Retinal pigment epithelial cell (primary cell): ENCODE measurements at regions not wholly inside any gene's neighbourhood (a gene's known extent, or its start where the extent isn't known, plus 50 kb on each side); places are given as distances from the start of the nearest gene placed in this dataset.

Source experiments
- DNase-seq: peaks from one replicate; pipeline ENCODE4 v3.0.0-alpha.2; 2010; ENCODE audit warnings: low read depth
- H3K4me3 ChIP-seq: 2 replicates; pipeline ENCODE4 v1.5.1; 2011; ENCODE audit warnings: mild to moderate bottlenecking, low read length, control low read depth, moderate library complexity
- TF ChIP-seq, protein P1 (sequence below): conservative IDR thresholded peaks from 2 replicates; pipeline ENCODE4 v1.5.1; 2011; ENCODE audit warnings: low read depth, low read length, control low read depth, inconsistent platforms

DNA sequence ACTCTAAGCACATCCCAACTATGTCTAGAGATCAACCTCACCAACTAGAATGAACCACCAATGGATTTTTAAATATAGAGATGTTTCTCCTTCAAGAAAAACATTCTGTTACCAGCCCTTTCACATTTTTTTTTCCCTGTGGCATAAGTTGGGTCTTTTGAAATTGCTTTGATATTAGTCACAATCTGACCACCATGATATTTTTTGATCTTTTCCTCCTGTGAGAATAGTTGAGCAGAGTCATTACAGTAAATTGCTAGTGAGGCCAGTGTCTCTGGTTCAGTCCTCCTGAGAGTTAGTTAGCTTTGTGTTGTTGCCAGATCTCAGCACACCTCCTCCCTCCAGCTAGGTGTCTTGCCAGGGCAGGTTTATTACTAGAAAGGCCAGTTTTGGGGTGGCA lies 79.7 kb upstream of the MYLIP start:
- DNase-seq: peak; percentile 13
- TF ChIP-seq, protein P1, sequence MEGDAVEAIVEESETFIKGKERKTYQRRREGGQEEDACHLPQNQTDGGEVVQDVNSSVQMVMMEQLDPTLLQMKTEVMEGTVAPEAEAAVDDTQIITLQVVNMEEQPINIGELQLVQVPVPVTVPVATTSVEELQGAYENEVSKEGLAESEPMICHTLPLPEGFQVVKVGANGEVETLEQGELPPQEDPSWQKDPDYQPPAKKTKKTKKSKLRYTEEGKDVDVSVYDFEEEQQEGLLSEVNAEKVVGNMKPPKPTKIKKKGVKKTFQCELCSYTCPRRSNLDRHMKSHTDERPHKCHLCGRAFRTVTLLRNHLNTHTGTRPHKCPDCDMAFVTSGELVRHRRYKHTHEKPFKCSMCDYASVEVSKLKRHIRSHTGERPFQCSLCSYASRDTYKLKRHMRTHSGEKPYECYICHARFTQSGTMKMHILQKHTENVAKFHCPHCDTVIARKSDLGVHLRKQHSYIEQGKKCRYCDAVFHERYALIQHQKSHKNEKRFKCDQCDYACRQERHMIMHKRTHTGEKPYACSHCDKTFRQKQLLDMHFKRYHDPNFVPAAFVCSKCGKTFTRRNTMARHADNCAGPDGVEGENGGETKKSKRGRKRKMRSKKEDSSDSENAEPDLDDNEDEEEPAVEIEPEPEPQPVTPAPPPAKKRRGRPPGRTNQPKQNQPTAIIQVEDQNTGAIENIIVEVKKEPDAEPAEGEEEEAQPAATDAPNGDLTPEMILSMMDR: no peak
- H3K4me3 ChIP-seq: no peak overlapping the region

DNA sequence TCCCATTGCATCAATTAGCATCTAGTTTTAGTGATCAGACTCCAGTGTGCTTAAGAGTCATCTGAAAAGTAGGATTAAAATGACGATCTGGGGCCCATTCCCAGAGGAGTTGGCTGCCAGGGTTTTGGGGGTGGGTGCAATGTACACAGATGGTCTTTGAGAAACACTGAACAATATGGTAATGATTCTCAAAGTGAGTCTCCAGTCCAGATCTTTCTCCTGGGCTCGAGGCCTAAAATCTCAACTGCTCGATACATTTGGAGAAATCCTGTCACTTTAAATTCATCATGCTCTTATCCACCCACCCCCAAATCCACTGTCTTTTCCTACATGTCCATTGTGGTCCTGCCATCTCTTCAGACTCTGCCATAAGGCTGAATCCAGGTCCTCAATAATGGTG lies 80.7 kb upstream of the MYLIP start:
- TF ChIP-seq, protein P1: no peak
- no peak overlapping the region for H3K4me3 ChIP-seq
- DNase-seq: no peak

DNA sequence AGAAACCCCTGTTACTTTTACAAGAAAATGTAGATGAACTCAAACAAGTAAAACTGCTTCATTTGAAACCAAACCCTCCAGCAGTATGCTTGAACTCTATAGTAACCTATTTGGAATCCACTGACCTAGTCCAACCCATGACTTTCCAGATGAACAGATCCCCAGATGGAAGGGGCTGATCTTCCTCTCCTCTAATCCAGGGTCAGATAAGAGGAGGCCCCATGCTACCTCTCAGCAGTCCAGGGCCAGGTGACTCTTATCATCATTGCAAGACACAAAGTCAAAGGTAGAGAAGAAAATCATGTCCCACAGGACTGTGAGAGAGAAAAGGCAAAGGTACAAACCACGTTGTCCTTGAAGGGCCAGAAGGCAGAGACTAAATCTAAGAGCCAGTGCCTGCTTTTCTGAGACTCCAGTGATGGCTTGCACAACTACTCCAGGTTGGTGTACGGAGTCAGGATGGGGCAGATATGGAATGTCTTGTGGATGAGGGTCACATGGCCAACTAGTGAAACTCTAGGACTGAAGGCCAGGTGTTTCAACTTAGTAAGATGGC lies 81.4 kb upstream of the MYLIP start:
- TF ChIP-seq, protein P1: no peak
- H3K4me3 ChIP-seq: no peak overlapping the region
- no peak for DNase-seq

DNA sequence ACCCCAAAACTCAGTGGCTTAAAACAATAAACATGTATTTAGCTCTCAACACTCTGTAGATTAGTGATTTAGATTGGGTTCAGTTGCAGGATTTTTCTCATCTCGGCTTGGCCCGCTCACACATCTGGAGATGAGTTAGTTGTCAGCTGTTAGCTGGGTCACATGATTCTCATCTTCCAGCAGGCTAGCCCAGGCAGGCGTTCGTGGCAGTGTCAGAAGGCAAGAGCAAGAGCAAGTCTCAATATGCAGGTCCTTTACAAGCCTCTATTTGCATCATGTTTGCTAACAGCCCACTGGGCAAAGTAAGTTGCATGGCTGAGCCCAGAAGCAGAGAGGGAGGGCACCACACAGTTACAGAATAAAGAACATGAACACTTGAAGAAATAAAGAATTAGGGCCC lies 83.6 kb upstream of the MYLIP start:
- H3K4me3 ChIP-seq: no peak overlapping the region
- no peak for DNase-seq
- TF ChIP-seq, protein P1: no peak

DNA sequence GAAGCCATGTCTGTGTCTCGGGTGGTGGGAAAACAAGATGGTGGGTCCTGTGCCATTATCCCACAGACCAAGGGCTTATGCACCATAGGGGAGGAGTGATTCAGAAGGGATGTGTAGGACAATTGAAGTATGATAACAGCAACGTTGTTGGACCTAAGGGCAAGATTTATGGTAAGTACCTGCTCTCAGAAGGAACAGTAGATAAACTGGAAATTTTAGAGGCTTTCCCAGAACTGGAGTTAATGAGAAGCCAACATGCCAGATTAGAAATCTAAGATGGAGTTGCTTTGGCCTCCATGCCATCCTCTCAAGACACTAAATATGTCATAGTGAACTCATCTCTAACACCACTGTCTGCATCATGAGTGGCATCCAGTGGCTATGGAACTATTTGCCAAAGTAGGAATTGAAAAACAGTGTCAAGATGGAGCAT lies 84.7 kb upstream of the MYLIP start:
- TF ChIP-seq, protein P1: no peak
- H3K4me3 ChIP-seq: no peak overlapping the region
- no peak for DNase-seq

DNA sequence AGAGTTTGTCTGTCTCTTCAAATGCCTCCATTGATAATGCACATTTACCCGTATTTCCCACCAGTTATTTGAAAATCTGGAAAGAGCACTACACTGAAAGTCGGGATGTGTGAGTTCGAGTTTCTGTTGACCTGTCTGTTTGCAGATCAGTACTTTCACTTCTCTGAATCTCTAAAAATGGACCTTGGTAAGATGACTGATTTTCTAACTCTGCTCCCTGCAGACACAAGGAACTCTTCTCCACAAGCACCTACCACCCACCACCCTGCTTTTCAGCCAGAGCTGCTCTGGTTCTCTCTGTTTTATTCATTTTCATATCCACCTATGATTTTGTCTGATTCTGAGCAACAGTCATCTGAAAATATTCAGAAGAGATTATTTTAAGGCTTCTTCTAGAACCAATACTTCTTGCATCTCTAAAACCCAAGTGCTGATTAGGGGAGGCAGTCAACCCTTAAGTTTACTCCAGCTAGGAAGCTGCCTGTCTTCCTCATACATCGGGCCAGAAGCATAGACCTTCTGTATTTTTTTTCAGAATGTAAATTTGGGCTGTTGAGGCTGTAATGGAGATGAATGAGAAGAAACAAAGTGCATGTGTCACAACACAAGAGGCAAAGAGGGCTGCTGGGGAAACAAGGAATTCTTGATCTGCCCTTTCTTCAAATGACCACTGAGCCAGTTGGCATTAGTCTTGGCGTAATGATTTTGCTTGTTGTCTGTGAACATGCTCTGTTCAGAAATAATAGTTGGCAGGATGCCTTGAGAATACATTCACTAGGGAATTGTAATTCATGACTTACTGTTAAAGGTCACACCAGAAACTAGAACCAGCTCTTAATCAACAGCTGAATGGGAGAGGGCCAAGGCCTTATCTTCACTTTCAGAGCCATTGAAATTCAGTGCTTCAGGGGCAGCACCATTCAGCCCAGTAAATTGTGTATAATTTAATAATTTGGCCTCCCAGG lies 85.4 kb upstream of the MYLIP start:
- TF ChIP-seq, protein P1: no peak

DNA sequence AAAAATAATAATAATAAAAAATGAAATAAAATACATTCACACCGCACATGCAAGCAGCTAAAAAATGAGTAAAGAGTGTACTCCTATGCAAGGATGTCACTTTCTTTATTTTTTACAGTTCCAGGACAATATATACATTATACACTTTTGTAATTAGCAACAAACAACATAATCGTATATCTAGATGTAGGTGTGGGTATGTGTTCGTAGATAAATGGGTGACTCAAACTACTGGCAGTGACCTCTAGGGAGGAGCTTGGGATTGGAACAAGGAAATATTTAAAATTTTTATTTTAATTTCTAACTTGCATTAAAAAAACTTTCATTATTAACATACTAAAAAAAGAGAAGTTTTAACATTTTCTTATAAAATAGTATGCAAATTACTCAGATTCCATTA lies 86.1 kb upstream of the MYLIP start:
- TF ChIP-seq, protein P1: no peak
- DNase-seq: no peak
- no peak overlapping the region for H3K4me3 ChIP-seq

More for the DNA sequence above, 85.4 kb upstream of the MYLIP start:
- DNase-seq: peak; percentile 24
- no peak overlapping the region for H3K4me3 ChIP-seq
